NCI-H460 (cell line): ENCODE measurements at regions not wholly inside any gene's neighbourhood (a gene's known extent, or its start where the extent isn't known, plus 50 kb on each side); places are given as distances from the start of the nearest gene placed in this dataset.
"Not testable (repeated sequence)": the region's sequence is repeated elsewhere in the genome, so short reads cannot be mapped to it uniquely, and the experiment has no call there.

Experiments used
- DNase-seq: peaks from one replicate; pipeline ENCODE4 v3.0.0-alpha.2; 2016; ENCODE audit warnings: low read depth; ENCODE audit errors: extremely low read depth

GRCh38 chrX:124181515-124181914 is 150.9 kb upstream of the TEX13D start:
- DNase-seq = not testable (repeated sequence)

- no peak for DNase-seq
Observed at GRCh38 chrX:124190440-124190839, 142.0 kb upstream of the TEX13D start.

DNA sequence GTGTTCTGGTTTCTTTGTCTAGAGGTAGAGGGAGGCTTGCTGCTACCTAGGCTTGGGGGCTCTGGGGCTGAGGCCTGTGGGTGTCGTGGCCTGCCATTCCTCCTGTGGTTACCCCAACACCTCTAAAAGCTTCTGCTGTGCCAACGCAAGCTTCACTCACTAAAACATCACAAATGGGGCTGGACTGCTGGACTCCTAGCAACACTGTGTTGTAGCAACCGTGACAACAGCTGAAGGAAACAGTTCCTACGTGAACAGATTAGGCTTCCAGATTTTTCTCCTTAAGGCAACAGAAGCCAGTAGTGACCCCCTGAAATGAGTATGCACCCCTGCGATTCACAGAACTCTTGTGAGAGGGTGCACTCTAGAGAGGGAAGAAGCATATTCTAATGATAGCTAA is 138.3 kb upstream of the TEX13D start:
- no peak for DNase-seq

DNA sequence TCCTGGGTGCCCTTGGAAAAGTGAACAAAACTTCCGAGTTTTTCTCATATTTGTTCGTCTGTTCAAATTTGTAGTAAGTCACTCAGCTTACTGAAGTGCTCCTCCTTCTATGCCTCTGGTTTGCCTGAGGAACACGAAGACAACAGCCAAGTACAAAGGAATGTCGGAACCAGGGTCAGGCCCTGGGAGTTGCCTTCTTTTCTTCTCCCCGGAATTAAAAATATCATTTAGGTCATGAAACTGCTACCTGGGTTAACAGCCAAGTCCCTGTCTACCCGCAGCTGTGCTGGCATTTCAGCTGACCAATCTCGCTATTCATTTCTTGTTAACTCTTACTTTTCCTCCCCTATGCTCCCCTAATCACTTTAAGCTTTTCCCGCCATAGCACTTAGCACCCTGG is 137.6 kb upstream of the TEX13D start:
- no peak for DNase-seq

- DNase-seq = no peak
Observed at GRCh38 chrX:124203311-124203710, 129.1 kb upstream of the TEX13D start.

GRCh38 chrX:124208660-124209059 is 123.8 kb upstream of the TEX13D start:
- no peak for DNase-seq

- no peak for DNase-seq
Observed at GRCh38 chrX:124209792-124210576, 122.5 kb upstream of the TEX13D start.

- peak; percentile 41 for DNase-seq
Observed at GRCh38 chrX:124211312-124211942, 121.0 kb upstream of the TEX13D start.

DNA sequence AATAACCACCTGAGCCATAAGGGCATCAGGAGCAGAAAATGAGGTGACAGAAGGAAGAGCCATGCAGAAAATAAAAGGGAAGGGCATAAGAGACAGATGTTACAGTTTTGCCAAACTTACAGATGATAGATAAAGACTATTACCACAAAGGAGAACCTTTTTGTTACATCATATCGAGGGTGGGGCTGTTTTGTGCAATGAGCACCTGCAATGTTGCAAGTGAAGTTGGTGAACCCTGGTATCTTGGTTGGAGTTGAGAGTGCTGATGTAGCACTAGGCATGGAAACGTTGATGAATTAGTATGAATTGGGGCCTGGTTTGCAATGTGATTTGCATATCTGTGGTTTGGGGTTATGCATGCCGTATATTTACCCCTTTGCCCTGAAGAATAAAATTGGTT is 119.8 kb upstream of the TEX13D start:
- no peak for DNase-seq

DNA sequence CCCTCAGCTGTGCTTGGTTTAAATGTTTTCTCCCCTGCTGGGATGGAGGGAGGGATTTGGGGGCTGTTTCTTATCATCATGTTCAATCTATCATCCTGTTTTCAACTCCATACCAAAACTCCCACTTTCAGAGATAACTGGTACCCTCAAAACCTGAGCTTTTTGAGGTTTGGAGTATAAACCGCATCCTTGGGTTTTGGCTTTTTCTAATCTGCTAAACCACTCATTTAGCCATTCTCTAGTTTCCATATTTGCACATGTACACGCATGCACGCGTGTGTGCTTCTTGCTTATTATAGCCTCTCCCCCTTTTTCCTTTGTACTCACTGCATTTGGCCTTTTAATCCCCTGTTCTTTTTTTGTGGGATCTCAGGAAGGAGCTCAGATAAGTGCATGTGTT is 116.7 kb upstream of the TEX13D start:
- DNase-seq = no peak

- DNase-seq = no peak
Observed at GRCh38 chrX:124216396-124217115, 115.9 kb upstream of the TEX13D start.

- peak; percentile 3 for DNase-seq
Observed at GRCh38 chrX:124217304-124218251, 114.9 kb upstream of the TEX13D start.

- DNase-seq = no peak
Observed at GRCh38 chrX:124223524-124223923, 108.9 kb upstream of the TEX13D start.

- DNase-seq = no peak
Observed at GRCh38 chrX:124224528-124224927, 107.9 kb upstream of the TEX13D start.

DNA sequence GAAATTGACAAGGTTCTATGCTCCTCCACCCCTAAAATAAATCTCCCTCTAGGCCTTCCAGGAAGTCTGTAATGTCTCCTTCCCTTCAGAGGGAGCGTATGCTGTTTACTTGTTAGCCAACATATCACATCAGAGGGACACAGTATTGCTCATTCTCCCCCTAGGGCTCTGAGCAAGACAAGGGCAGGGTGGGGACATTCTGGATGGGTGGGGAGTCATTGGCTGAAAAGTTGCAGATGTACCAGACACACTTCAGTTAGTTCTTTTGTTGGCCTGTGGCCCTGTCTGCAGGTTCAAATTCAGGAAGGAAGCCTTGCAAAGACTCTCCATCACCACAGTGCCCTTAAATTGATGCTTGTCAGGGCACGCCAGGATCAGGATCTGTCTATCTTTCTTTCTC is 106.3 kb upstream of the TEX13D start:
- no peak for DNase-seq

- no peak for DNase-seq
Observed at GRCh38 chrX:124228849-124229248, 103.6 kb upstream of the TEX13D start.

DNA sequence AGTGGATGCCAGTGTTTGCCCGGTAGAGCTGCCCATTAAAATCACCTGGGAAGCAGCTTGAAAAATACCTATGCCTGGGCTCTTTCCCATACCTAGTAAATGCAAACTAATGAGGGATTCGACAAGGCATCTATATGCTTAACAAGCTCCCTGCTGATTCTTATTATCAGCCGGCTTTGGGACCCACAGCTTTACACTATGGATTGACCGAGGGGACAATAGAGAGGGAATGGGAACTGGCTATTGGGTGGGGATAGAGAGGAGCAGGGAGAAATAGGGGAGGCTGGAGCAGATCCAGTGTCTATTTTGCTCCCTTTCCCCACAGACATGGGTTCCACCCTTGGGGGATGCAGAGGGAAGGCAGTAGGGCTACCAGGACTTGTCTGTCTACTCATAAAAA is 103.1 kb upstream of the TEX13D start:
- no peak for DNase-seq

DNA sequence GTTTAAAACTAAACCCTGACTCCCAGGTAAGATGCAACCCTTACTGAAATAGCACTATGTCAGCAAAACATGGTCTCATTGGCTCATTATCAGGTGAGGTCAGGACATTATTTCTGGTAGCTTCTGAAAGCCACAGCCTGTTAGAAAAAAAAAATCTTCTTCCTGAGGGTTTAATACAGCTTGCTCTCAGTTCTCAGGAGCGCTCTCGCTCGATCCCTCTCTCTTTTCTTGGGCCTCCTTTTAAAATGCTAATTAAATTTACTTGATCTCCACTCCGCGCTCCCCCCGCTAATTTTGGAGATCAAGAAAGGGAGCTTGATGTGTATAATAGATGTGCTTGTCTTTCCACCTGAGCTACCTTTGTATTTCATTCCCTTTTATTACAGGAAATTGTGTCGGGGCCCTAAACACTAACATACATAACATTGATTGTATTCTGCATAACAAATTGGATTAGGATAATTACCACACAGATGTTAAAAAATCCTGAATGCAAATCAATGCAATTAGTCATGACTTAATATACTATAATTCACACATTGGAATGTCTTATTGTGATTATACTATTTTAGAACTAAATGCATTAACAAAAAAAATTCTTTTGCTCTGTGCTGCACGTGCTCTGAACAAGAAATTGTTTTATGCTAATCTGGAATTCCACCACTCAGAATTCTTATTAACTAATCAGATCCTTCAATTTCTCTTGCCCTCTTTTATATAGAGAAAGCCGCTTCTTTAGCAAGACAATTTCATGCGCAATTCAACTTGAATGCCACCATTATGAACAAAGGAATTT is 101.6 kb upstream of the TEX13D start:
- DNase-seq = no peak

- DNase-seq = no peak
Observed at GRCh38 chrX:124231451-124231759, 101.1 kb upstream of the TEX13D start.
